Stimulated activated CD8-positive, alpha-beta memory T cell treated with anti-CD3 and anti-CD28 coated beads, Interleukin-7, amount 100 ng/mL, for 4 hours (primary cell): ENCODE measurements at regions not wholly inside any gene's neighbourhood (a gene's known extent, or its start where the extent isn't known, plus 50 kb on each side); places are given as distances from the start of the nearest gene placed in this dataset.
"Not testable (repeated sequence)": the region's sequence is repeated elsewhere in the genome, so short reads cannot be mapped to it uniquely, and the experiment has no call there.

Experiments used
- DNase-seq, 2 donors: peaks; one replicate each; pipeline ENCODE4 v3.0.0-alpha.2; 2020; ENCODE audit warnings: low read depth in 2 of 2

DNA sequence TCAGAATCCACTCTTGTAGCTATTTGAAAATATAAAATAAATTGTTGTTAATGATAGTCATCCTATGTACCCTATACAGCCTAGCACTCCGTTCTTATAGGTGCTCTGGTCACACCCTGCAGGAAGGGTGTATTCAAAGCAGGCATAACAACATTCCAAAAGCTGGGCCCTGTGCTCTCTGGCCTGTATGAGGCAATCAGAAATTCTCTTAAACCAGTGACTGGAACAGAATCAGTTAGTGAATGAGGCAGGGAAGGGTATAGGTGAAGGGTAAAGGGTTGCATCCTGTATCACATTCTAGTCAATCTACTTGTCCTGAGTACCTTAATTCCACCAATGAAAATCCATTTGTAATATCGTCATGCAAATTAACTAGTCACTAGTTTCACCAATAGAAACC is 154.5 kb upstream of the ZNF217 start:
- DNase-seq: no peak

GRCh38 chr20:53743607-53744260 is 150.1 kb upstream of the ZNF217 start:
- no peak for DNase-seq

GRCh38 chr20:53742685-53743081 is 149.0 kb upstream of the ZNF217 start:
- no peak for DNase-seq

GRCh38 chr20:53741726-53742028 is 148.0 kb upstream of the ZNF217 start:
- DNase-seq: no peak

GRCh38 chr20:53739799-53740785 is 146.5 kb upstream of the ZNF217 start:
- no peak for DNase-seq

DNA sequence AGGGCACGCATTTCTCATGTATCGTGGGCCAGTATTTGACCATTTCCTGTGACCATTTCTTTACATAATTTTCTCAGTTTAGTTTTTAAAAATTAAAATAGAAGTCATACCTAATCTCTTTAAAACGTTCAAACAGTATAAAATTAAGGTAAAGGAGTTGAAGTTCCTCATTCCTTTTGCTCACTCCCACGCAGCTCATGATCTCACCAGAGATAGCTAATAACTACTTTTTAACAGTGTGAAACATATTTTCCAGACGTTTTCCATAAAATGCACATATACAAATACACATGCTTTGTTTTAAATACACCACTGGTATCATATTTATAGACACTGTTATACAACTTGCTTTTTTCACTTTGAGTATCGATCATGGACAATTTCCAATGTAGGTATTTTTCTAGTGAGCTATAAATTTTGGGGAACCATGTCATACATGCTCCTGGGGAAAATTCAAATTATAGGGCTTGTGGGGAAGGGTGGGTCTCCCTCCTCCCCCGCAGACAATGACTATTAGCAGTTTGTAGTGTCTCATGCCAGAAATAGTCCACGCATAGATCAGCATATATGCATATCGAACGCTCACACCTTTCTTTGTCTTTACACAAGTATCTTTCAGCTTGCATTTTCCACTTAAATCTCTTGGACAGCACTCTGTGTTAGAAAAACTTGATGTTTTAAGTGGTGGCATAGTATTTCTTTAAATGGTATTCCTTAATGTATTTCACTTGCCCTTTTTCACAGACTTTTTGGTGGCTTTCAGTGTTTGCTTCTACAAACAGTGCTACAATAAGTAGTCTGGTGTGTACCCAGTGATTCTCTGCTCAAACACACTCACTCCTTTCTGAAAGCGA is 145.5 kb upstream of the ZNF217 start:
- DNase-seq: no peak

GRCh38 chr20:53738039-53738944 is 144.7 kb upstream of the ZNF217 start:
- DNase-seq: no peak

- no peak for DNase-seq
Measured at GRCh38 chr20:53737396-53738038, 143.9 kb upstream of the ZNF217 start.

DNA sequence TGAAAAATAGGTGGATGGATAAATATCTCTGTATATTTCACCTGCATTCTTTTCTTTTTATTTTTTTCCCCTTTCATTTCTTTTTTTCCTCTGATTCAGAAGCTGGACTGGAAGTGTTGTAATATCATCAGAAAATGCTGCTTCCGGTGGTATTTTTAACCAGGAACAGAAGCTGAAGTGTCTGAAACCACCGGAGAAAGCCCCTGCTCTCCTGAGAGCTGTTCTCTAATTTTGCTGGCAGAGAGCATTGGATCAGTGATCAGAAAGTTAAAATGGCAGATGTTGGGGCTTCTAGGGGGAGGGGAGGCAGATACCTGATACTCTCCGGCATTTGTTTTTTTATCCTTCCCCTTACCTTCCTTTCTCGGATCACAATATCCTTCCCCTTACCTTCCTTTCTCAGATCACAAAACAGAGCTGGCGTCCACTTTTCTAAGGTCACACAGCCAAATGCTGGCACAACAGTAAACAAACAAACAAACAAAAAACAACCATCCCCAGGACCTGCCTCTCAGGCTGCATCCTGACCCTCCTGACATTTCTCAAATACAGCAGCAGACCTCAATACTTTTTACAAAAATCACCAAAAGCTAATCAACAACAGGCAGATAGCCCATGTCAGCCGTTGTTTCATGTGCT is 143.2 kb upstream of the ZNF217 start:
- DNase-seq: no peak

DNA sequence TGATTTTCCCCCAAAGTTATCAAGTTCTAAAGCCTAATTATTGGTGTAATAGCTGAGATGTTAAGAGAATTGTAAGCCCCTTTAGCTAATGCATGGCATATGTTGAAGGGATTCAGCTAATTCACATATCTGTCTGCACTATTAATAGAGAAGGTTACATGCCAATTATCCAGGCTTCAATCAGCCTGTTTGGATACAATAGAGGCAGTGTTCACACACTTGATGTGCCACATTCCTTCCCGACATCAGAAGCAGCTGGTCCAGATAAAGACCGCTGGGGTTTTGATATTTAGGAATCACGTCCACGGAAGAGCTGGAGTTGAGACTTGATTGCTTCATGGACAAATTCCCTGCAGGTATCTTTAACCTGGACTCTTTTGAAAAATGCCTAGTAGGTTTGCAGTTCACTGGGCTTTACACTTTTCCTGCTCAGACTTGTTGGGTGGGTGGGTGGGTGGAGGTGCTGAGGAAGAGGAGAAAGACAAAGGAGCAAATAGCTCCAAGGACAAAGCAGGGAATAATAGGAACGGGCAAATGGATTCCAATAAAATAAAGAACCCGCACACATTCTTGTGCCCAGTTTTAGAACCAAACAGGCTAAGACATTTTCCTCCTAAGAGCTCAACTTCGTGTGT is 142.6 kb upstream of the ZNF217 start:
- no peak for DNase-seq

DNA sequence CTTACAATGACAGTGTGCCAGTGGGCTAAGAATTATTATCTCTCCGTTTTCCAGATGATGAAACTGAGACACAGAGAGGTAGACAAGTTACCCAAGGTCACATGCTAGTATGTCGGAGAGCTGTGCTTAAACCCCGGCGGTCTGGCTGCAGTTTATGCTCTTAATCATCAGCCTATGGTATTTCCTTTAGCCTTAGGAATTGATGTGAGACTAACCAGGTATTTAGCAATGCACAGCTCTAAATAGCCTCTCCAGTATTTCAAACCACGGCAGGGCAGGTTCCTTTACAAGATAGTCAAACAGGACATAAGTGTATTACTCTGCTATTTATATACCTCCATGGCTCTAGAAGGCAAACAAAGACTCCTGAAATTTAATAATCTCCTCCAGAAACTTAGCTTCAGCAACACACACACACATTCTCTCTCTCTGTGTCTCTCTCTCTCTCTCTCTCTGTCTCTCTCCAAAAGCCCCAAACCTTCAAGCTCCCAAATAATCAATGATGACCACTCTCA is 142.0 kb upstream of the ZNF217 start:
- DNase-seq: no peak

- no peak for DNase-seq
Measured at GRCh38 chr20:53734006-53734688, 140.5 kb upstream of the ZNF217 start.

DNA sequence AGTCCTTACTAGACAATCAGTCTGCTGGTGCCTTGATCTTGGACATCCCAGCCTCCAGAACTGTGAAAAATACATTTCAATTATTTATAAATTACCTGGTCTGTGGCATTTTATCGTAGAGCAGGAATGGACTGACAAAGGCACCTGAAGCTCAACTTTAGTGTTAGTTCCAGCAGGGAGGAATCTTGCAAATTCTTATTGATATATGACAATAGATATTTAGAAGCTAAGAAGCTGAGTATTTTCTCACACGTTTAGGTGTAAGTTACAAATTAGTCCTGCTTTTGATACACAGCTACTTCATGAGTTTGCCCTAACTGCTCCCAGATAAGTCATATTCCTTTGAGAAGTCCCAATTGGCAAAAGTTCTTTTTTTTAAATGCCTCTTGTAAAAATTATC is 138.0 kb upstream of the ZNF217 start:
- no peak for DNase-seq

- DNase-seq: no peak
Measured at GRCh38 chr20:53728359-53728758, 134.7 kb upstream of the ZNF217 start.

- not testable (repeated sequence) for DNase-seq
Measured at GRCh38 chr20:53727239-53727638, 133.6 kb upstream of the ZNF217 start.

- no peak for DNase-seq
Measured at GRCh38 chr20:53725575-53725970, 131.9 kb upstream of the ZNF217 start.

GRCh38 chr20:53723621-53724020 is 130.0 kb upstream of the ZNF217 start:
- no peak for DNase-seq

GRCh38 chr20:53723045-53723444 is 129.4 kb upstream of the ZNF217 start:
- no peak for DNase-seq

DNA sequence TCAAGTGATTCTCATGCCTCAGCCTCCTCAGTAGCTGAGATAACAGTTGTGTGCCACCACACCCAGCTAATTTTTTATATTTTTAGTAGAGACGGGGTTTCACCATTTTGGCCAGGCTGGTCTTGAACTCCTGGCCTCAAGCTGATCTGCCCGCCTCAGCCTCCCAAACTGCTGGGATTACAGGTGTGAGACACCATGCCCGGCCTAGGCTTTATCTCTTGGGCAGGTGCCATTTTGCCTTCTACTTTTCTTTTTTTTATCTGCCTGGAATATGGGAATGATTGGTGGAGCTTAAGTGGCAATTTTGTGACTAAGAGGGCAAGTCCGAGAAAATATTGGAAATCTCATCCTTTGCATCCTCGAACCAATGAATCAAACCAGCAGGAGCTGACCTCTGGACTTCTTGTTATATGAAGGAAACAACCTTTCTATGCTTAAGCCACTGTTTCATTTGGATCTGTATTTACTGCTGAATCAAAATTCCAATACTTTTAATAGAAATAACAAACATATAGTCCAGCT is 128.9 kb upstream of the ZNF217 start:
- DNase-seq: no peak
